Breast epithelium (tissue), 4 donors: ENCODE measurements at regions not wholly inside any gene's neighbourhood (a gene's known extent, or its start where the extent isn't known, plus 50 kb on each side); places are given as distances from the start of the nearest gene placed in this dataset.

Experiments used
- DNase-seq, 2 donors: peaks; one replicate each; pipeline ENCODE4 v3.0.0-alpha.2; 2019; ENCODE audit warnings: low spot score in 2 of 2
- H3K27ac ChIP-seq, 2 donors: fragments of 200-600 bp; sonication (generic) in 1 of 2; one replicate each; pipeline ENCODE4 v1.5.1; 2016 to 2019; ENCODE audit warnings: mild to moderate bottlenecking in 1 of 2
- H3K27me3 ChIP-seq, 2 donors: fragments of 200-600 bp; sonication (generic) in 1 of 2; one replicate each; pipeline versions ENCODE4 v1.5.1 to v1.6.0; 2017 to 2019; ENCODE audit warnings: control low read depth in 1 of 2, mild to moderate bottlenecking in 1 of 2
- H3K36me3 ChIP-seq: fragments of 200-600 bp; one replicate; pipeline ENCODE4 v1.5.1; 2019
- H3K4me1 ChIP-seq, 2 donors: fragments of 200-600 bp; sonication (generic); one replicate each; pipeline ENCODE4 v1.5.1; 2016 to 2019; ENCODE audit warnings: control low read depth in 1 of 2
- H3K4me3 ChIP-seq, 3 donors: fragments of 200-600 bp; sonication (generic); 1 replicate in 2 of 3; 2 replicates in 1 of 3; pipeline ENCODE4 v1.5.1; 2016 to 2019; ENCODE audit warnings: mild to moderate bottlenecking in 3 of 3, moderate library complexity in 2 of 3
- H3K9me3 ChIP-seq, 2 donors: fragments of 200-600 bp; sonication (generic) in 1 of 2; one replicate each; pipeline ENCODE4 v1.5.1; 2016 to 2019; ENCODE audit warnings: control low read depth in 1 of 2
- CTCF ChIP-seq, 3 donors: fragments of 450-650 bp; IDR thresholded peaks; one replicate each; pipeline ENCODE4 v1.5.1; 2016 to 2017; ENCODE audit warnings: antibody characterized with exemption in 3 of 3, mild to moderate bottlenecking in 3 of 3, moderate library complexity in 3 of 3
- POLR2A ChIP-seq: fragments of 450-650 bp; IDR thresholded peaks from one replicate; pipeline ENCODE4 v1.6.1; 2016; ENCODE audit warnings: antibody characterized with exemption, mild to moderate bottlenecking, moderate library complexity
- POLR2AphosphoS5 ChIP-seq, 3 donors: sonication (generic); formaldehyde crosslinking; IDR thresholded peaks; one replicate each; pipeline ENCODE4 v1.6.1; 2017; ENCODE audit warnings: antibody characterized with exemption in 3 of 3
- intact Hi-C: fragments of 100-400 bp; cut with DNase I; formaldehyde crosslinking; loops from one replicate; pipeline ENCODE4 v1.15.1; 2023; ENCODE audit warnings: low total_unique reads

DNA sequence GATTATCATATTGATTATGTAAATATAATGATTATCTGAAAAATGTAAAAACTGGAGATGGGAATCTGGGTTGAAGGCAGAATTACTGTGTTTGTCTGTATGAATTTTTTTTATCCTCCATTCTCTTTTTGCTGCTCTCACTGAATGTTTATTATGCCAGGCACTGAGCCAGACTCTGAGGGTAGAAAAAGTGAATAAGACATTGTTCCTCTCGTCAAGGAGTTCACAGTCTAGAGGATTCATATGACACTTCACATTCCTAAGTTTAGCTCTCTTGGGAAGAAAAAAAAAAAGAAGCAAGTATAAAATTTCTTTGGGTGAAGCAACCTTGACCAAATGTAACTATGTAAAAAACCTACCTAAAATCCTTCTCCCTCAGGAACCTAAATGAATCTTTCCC, 120.9 kb upstream of the LMO3 start:
- Histone ChIP-seq H3K4me3 (no peak overlapping the region), H3K27ac (peak overlapping the region in 1 of 2 donors; percentile 46), H3K36me3 (no peaks in the 10 kb centered on the region), H3K27me3 (no peaks in the 10 kb centered on the region), H3K9me3 (no peaks in the 10 kb centered on the region), H3K4me1 (no peaks in the 10 kb centered on the region)
- DNase-seq, result peak in 1 of 2 donors; percentile 39
- no peak for TF ChIP-seq POLR2AphosphoS5 (IDR thresholded peaks at IDR 0.05)
- no peak for TF ChIP-seq POLR2A
- TF ChIP-seq CTCF (IDR thresholded peaks at IDR 0.05), result no peak
- intact Hi-C loops, result no loop called here

DNA sequence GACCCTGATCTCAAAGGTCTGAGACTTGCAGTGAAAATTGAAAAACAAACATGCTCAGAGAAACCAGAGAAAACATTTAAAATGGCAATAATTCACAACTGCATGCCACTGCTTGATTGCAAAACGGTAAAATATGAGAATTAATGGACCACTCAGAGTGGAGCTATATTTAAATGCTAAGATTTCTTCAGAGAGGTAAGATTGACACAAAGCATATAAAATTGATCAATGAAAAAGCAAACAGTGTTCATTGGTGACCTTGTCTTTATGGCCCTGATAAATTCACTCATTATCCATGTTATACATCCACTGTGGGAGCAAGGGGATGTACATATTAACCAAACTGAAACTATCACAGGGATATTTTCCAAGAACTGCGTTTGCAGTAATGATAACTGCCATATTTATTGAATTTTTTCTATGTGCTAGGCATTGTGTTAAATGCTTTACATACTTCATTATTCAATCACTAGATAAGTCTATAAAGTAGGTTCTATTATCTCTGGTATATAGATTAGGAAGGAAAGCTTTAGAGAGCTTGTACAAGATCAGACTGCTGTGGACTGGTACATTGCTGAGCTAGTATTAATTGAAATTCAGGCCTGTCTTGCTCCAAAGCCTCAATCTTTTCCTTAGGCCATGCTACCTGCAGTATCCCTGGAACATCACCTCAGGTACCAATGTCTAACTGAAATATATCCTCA, 113.9 kb upstream of the LMO3 start:
- Histone ChIP-seq H3K36me3 (no peaks in the 10 kb centered on the region), H3K4me1 (no peaks in the 10 kb centered on the region), H3K27ac (no peak overlapping the region), H3K9me3 (no peaks in the 10 kb centered on the region), H3K27me3 (no peaks in the 10 kb centered on the region), H3K4me3 (no peak overlapping the region)
- TF ChIP-seq POLR2A (no peak), POLR2AphosphoS5 (IDR thresholded peaks at IDR 0.05) (no peak), CTCF (IDR thresholded peaks at IDR 0.05) (no peak)
- intact Hi-C loops, result no loop called here
- no peak for DNase-seq

GRCh38 chr12:16716928-16717327, 111.0 kb upstream of the LMO3 start:
- Histone ChIP-seq H3K4me3 (no peak overlapping the region), H3K4me1 (no peaks in the 10 kb centered on the region), H3K9me3 (no peaks in the 10 kb centered on the region), H3K36me3 (no peaks in the 10 kb centered on the region), H3K27ac (no peak overlapping the region), H3K27me3 (no peaks in the 10 kb centered on the region)
- intact Hi-C loops, result no loop called here
- TF ChIP-seq POLR2AphosphoS5 (IDR thresholded peaks at IDR 0.05) (no peak), POLR2A (no peak), CTCF (IDR thresholded peaks at IDR 0.05) (no peak)
- DNase-seq, result no peak

GRCh38 chr12:16692099-16692498, 86.1 kb upstream of the LMO3 start:
- TF ChIP-seq POLR2AphosphoS5 (IDR thresholded peaks at IDR 0.05), result no peak
- no peak for TF ChIP-seq POLR2A
- TF ChIP-seq CTCF (IDR thresholded peaks at IDR 0.05), result no peak
- Histone ChIP-seq H3K4me3 (no peak overlapping the region), H3K27ac (no peak overlapping the region), H3K36me3 (no peaks in the 10 kb centered on the region), H3K4me1 (no peaks in the 10 kb centered on the region), H3K27me3 (no peaks in the 10 kb centered on the region), H3K9me3 (peaks cover 0 to 4% of the 10 kb centered on the region in 2 donors)
- no peak for DNase-seq
- intact Hi-C loops, result no loop called here

- no peaks in the 10 kb centered on the region for H3K4me1 ChIP-seq
- H3K27ac ChIP-seq, result no peak overlapping the region
- H3K4me3 ChIP-seq, result no peak overlapping the region
- intact Hi-C loops, result no loop called here
- DNase-seq, result no peak
- TF ChIP-seq POLR2A, result no peak
- no peak for TF ChIP-seq POLR2AphosphoS5 (IDR thresholded peaks at IDR 0.05)
- TF ChIP-seq CTCF (IDR thresholded peaks at IDR 0.05), result no peak
- H3K27me3 ChIP-seq, result no peaks in the 10 kb centered on the region
- no peaks in the 10 kb centered on the region for H3K36me3 ChIP-seq
- H3K9me3 ChIP-seq, result peaks cover 0 to 4% of the 10 kb centered on the region in 2 donors
Measured at GRCh38 chr12:16691624-16692023, 85.7 kb upstream of the LMO3 start.
